Liver (tissue), 3 donors: ENCODE measurements at regions not wholly inside any gene's neighbourhood (a gene's known extent, or its start where the extent isn't known, plus 50 kb on each side); places are given as distances from the start of the nearest gene placed in this dataset.

Source experiments
- TAF1 ChIP-seq: conservative IDR thresholded peaks from 2 replicates; pipeline ENCODE4 v1.6.1; 2016; ENCODE audit warnings: antibody characterized with exemption, mild to moderate bottlenecking
- TF ChIP-seq, protein P1 (sequence below): fragments of 150-350 bp; IDR thresholded peaks from 2 replicates; pipeline ENCODE4 v1.5.1; 2017; ENCODE audit warnings: improper control_type of control experiment, low read depth, low read length; ENCODE audit not compliant: missing input control
- donor health status: healthy.
- donor health status: healthy.

DNA sequence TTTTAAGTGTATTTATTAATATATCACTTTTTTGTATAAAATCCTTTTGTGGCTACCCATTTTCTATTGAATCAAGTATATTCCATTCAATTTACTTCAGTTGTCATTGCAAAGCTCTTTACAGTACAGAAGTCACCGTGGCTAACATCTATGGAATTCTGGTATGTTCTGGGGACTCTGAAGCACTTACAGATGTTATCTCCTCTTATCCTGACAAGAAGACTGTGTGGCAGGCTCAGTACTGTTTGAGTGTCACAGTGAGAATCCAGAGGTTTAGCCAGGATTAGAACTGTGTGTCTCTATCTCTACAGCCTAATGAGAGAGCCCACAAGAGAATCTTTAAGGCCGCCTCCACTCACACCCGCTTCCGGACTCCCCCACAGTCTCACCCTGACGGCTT, 78.2 kb upstream of the SORBS2 start:
- TF ChIP-seq, protein P1, sequence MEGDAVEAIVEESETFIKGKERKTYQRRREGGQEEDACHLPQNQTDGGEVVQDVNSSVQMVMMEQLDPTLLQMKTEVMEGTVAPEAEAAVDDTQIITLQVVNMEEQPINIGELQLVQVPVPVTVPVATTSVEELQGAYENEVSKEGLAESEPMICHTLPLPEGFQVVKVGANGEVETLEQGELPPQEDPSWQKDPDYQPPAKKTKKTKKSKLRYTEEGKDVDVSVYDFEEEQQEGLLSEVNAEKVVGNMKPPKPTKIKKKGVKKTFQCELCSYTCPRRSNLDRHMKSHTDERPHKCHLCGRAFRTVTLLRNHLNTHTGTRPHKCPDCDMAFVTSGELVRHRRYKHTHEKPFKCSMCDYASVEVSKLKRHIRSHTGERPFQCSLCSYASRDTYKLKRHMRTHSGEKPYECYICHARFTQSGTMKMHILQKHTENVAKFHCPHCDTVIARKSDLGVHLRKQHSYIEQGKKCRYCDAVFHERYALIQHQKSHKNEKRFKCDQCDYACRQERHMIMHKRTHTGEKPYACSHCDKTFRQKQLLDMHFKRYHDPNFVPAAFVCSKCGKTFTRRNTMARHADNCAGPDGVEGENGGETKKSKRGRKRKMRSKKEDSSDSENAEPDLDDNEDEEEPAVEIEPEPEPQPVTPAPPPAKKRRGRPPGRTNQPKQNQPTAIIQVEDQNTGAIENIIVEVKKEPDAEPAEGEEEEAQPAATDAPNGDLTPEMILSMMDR: no peak
- no peak for TF ChIP-seq TAF1
